ENCODE measurements at regions not wholly inside any gene's neighbourhood (a gene's known extent, or its start where the extent isn't known, plus 50 kb on each side); places are given as distances from the start of the nearest gene placed in this dataset.
"Not testable (repeated sequence)": the region's sequence is repeated elsewhere in the genome, so short reads cannot be mapped to it uniquely, and the experiment has no call there.

DNA sequence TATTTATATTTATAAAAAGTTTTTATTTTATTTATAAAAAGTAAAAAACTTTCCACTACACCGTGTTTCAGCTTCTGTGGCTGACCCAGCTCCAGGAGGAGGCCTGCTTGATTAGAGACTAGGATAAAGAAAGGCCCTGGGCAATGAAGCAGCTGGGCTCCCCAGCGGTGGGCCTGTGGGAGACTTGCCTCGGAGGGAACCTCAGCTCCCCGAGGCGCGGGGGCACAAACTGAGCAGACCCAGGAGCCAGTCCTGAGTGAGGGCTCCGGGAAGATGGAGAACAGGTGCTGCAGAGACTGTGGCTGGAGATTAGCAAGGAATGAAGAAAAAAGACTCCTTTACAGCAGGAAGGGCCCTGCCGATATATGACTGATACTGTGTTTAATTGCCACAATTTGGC lies 63.8 kb upstream of the GJB6 start:
- H3K4me2 ChIP-seq (ENCODE audit: insufficient read depth, low read length), result no peak overlapping the region
- H3K9ac ChIP-seq (ENCODE audit: low read depth, low read length), result no peak overlapping the region
- H3K9me3 ChIP-seq (ENCODE audit: insufficient read depth, low read length, severe bottlenecking), result no peaks in the 10 kb centered on the region
- H3K4me1 ChIP-seq (ENCODE audit: insufficient read depth, low read length), result no peaks in the 10 kb centered on the region
- ATAC-seq (ENCODE audit: insufficient read depth, low read depth) (no peak), DNase-seq (no peak)
- H2AFZ ChIP-seq (ENCODE audit: low read depth, low read length), result no peak overlapping the region
- no peaks in the 10 kb centered on the region for H3K27me3 ChIP-seq (ENCODE audit: insufficient read depth, low read length, poor library complexity)
- H4K20me1 ChIP-seq (ENCODE audit: insufficient read depth, low read length), result no peaks in the 10 kb centered on the region
- H3K79me2 ChIP-seq (ENCODE audit: insufficient read depth, low read length), result no peaks in the 10 kb centered on the region
- TF ChIP-seq, protein P1, sequence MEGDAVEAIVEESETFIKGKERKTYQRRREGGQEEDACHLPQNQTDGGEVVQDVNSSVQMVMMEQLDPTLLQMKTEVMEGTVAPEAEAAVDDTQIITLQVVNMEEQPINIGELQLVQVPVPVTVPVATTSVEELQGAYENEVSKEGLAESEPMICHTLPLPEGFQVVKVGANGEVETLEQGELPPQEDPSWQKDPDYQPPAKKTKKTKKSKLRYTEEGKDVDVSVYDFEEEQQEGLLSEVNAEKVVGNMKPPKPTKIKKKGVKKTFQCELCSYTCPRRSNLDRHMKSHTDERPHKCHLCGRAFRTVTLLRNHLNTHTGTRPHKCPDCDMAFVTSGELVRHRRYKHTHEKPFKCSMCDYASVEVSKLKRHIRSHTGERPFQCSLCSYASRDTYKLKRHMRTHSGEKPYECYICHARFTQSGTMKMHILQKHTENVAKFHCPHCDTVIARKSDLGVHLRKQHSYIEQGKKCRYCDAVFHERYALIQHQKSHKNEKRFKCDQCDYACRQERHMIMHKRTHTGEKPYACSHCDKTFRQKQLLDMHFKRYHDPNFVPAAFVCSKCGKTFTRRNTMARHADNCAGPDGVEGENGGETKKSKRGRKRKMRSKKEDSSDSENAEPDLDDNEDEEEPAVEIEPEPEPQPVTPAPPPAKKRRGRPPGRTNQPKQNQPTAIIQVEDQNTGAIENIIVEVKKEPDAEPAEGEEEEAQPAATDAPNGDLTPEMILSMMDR (IDR thresholded peaks at IDR 0.05; ENCODE audit: borderline replicate concordance, extremely low read depth, low read length, poor library complexity, severe bottlenecking), result no peak
- TF ChIP-seq EZH2 (IDR thresholded peaks at IDR 0.05; ENCODE audit: borderline replicate concordance, low read depth, low read length, severe bottlenecking), result no peak
- no peak overlapping the region for H3K27ac ChIP-seq (ENCODE audit: low read length)
- no peak overlapping the region for H3K4me3 ChIP-seq (ENCODE audit: low read depth in 1 of 2, low read length in 2 of 2)
- no peaks in the 10 kb centered on the region for H3K36me3 ChIP-seq (ENCODE audit: insufficient read depth, low read length)

DNA sequence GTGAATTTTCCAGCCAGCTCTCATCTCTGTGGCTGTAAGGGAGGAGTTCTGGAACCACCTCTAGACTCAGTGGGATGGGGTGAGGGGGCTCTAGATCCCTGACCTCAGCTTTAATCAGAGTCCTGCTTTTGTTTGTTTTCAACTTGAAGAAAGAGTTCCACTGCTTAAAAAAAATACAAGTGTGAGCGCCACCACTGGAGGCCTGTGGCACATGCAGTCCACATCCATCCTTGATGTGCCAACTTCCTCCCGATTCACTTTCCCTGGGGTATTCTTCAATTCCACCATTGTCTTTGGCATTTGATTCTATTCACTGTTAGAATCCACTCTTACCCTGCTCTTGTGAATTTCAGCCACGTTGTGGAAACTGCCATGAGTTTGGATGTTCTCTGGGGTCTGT lies 62.4 kb upstream of the GJB6 start:
- DNase-seq, result no peak
- no peak overlapping the region for H3K27ac ChIP-seq (ENCODE audit: low read length)
- no peaks in the 10 kb centered on the region for H3K9me3 ChIP-seq (ENCODE audit: insufficient read depth, low read length, severe bottlenecking)
- no peaks in the 10 kb centered on the region for H3K36me3 ChIP-seq (ENCODE audit: insufficient read depth, low read length)
- no peaks in the 10 kb centered on the region for H3K4me1 ChIP-seq (ENCODE audit: insufficient read depth, low read length)
- no peak overlapping the region for H2AFZ ChIP-seq (ENCODE audit: low read depth, low read length)
- TF ChIP-seq, protein P1 (IDR thresholded peaks at IDR 0.05; ENCODE audit: borderline replicate concordance, extremely low read depth, low read length, poor library complexity, severe bottlenecking), result peak; percentile 30
- TF ChIP-seq EZH2 (IDR thresholded peaks at IDR 0.05; ENCODE audit: borderline replicate concordance, low read depth, low read length, severe bottlenecking), result no peak
- no peak overlapping the region for H3K9ac ChIP-seq (ENCODE audit: low read depth, low read length)
- H3K4me3 ChIP-seq (ENCODE audit: low read depth in 1 of 2, low read length in 2 of 2), result no peak overlapping the region
- no peak for ATAC-seq (ENCODE audit: insufficient read depth, low read depth)
- no peaks in the 10 kb centered on the region for H4K20me1 ChIP-seq (ENCODE audit: insufficient read depth, low read length)
- H3K79me2 ChIP-seq (ENCODE audit: insufficient read depth, low read length), result no peaks in the 10 kb centered on the region
- no peaks in the 10 kb centered on the region for H3K27me3 ChIP-seq (ENCODE audit: insufficient read depth, low read length, poor library complexity)
- H3K4me2 ChIP-seq (ENCODE audit: insufficient read depth, low read length), result no peak overlapping the region

DNA sequence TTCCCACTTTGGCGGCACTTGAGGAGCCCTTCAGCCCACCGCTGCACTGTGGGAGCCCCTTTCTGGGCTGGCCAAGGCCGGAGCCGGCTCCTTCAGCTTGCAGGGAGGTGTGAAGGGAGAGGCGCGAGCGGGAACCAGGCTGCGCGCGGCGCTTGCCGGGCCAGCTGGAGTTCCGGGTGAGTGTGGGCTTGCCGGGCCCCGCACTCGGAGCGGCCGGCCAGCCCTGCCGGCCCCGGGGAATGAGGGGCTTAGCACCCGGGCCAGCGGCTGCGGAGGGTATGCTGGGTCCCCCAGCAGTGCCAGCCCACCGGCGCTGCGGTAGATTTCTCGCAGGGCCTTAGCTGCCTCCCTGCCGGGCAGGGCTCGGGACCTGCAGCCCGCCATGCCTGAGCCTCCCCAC lies 60.2 kb upstream of the GJB6 start:
- H3K36me3 ChIP-seq (ENCODE audit: insufficient read depth, low read length); DNase-seq; H4K20me1 ChIP-seq (ENCODE audit: insufficient read depth, low read length); H3K4me1 ChIP-seq (ENCODE audit: insufficient read depth, low read length); H3K4me2 ChIP-seq (ENCODE audit: insufficient read depth, low read length); H3K9ac ChIP-seq (ENCODE audit: low read depth, low read length); H3K9me3 ChIP-seq (ENCODE audit: insufficient read depth, low read length, severe bottlenecking); ATAC-seq (ENCODE audit: insufficient read depth, low read depth); H3K79me2 ChIP-seq (ENCODE audit: insufficient read depth, low read length); H2AFZ ChIP-seq (ENCODE audit: low read depth, low read length); H3K27me3 ChIP-seq (ENCODE audit: insufficient read depth, low read length, poor library complexity); H3K4me3 ChIP-seq (ENCODE audit: low read depth in 1 of 2, low read length in 2 of 2); H3K27ac ChIP-seq (ENCODE audit: low read length): not testable (repeated sequence)

DNA sequence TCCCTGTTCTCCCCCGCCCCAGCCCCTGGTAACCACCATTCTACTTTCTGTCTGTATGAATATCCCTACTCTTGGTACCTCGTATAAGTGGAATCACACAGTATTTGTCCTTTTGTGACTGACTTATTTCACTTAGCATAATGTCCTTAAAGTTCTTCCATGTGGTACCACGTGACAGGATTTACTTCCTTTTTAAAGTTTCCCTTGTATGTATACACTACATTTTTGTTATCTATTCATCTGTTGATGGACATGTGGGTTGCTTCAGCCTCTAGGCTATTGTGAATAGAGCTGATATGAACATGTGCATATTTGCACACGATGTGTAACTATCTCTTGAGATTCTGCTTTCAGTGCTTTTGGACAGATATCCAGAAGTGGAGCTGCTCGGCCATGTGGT lies 59.6 kb upstream of the GJB6 start:
- Histone ChIP-seq H3K27ac (ENCODE audit: low read length) (no peak overlapping the region), H3K27me3 (ENCODE audit: insufficient read depth, low read length, poor library complexity) (no peaks in the 10 kb centered on the region), H3K4me3 (ENCODE audit: low read depth in 1 of 2, low read length in 2 of 2) (no peak overlapping the region), H4K20me1 (ENCODE audit: insufficient read depth, low read length) (no peaks in the 10 kb centered on the region), H3K9ac (ENCODE audit: low read depth, low read length) (no peak overlapping the region), H2AFZ (ENCODE audit: low read depth, low read length) (no peak overlapping the region), H3K36me3 (ENCODE audit: insufficient read depth, low read length) (no peaks in the 10 kb centered on the region), H3K9me3 (ENCODE audit: insufficient read depth, low read length, severe bottlenecking) (no peaks in the 10 kb centered on the region), H3K79me2 (ENCODE audit: insufficient read depth, low read length) (no peaks in the 10 kb centered on the region), H3K4me1 (ENCODE audit: insufficient read depth, low read length) (no peaks in the 10 kb centered on the region), H3K4me2 (ENCODE audit: insufficient read depth, low read length) (no peak overlapping the region)
- no peak for DNase-seq
- ATAC-seq (ENCODE audit: insufficient read depth, low read depth), result no peak
- TF ChIP-seq EZH2 (IDR thresholded peaks at IDR 0.05; ENCODE audit: borderline replicate concordance, low read depth, low read length, severe bottlenecking), result no peak
- TF ChIP-seq, protein P1 (IDR thresholded peaks at IDR 0.05; ENCODE audit: borderline replicate concordance, extremely low read depth, low read length, poor library complexity, severe bottlenecking), result no peak

Data from DND-41 (cell line).